ENCODE measurements at regions not wholly inside any gene's neighbourhood (a gene's known extent, or its start where the extent isn't known, plus 50 kb on each side); places are given as distances from the start of the nearest gene placed in this dataset.

DNA sequence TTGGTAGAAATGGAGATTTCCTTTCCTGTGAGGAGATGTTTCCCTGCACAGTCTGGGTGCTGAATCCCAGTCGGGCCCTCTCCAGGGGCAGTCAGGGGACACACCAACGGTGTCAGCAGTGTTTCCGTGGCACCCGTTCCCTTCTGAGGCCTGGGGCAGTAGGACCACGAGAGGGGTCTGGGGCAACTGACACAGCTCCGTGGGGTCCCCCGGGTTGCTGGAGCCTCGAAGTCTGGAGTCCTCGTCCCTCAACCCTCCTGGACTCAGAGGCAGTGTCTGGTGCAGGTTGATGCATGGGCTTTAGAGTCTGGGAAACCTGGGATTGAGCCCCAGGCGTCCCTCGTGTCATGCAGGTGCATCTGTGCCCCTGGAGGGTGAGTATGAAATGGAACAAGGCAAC, 327.3 kb downstream of the ADGRD1 start:
- no peak overlapping the region for H2AFZ ChIP-seq (ENCODE audit: low read depth, low read length)
- in situ Hi-C loops (cut with MboI): no loop called here
- FAIRE-seq (no peak), ATAC-seq (no peak), DNase-seq (ENCODE audit: extremely low read depth in 1 of 4, low spot score in 3 of 4) (no peak)
- 7% methylated on average over 11 of the region's 11 CpGs for WGBS (ENCODE audit: insufficient coverage, low coverage, missing lambda C conversion rate)
- H3K27me3 ChIP-seq (ENCODE audit: control insufficient read depth in 2 of 2, insufficient read depth in 2 of 2, low read length in 2 of 2): peaks cover 9 to 53% of the 10 kb centered on the region in 2 experiments
- no peaks in the 10 kb centered on the region for H3K36me3 ChIP-seq (ENCODE audit: control insufficient read depth, insufficient read depth, low read length)
- no peak overlapping the region for H3K9ac ChIP-seq (ENCODE audit: insufficient read depth in 1 of 2, low read depth in 2 of 2, low read length in 2 of 2)
- BruUV-seq (replicated peaks): no TSS peak
- ChIA-PET CTCF (ENCODE audit: low intra/inter-chr PET ratio) (no interaction called here), POLR2A (no interaction called here)
- no peaks in the 10 kb centered on the region for H3K9me1 ChIP-seq (ENCODE audit: control insufficient read depth, insufficient read depth, low read length)
- intact Hi-C loops (cut with micrococcal nuclease): no loop called here
- no peak overlapping the region for H3K27ac ChIP-seq (ENCODE audit: extremely low read depth, low read depth, low read length)
- no peak overlapping the region for H3K4me3 ChIP-seq
- H3K4me2 ChIP-seq (ENCODE audit: insufficient read depth, low read length): no peak overlapping the region
- H3K4me1 ChIP-seq (replicated peaks in 1 of 2; ENCODE audit: control insufficient read depth in 2 of 2, insufficient read depth in 2 of 2, low read length in 2 of 2): peaks cover 0 to 29% of the 10 kb centered on the region in 2 experiments; a peak in 2 of 5 replicates
- TF ChIP-seq RBM34 (IDR thresholded peaks at IDR 0.05; ENCODE audit: borderline replicate concordance, insufficient read depth, low read length) (no peak), MCM3 (IDR thresholded peaks at IDR 0.05) (no peak), ZNF445 (CRISPR knock-in tag; IDR thresholded peaks at IDR 0.05; ENCODE audit: low read depth) (no peak), ZNF23 (CRISPR knock-in tag; IDR thresholded peaks at IDR 0.05) (no peak), ZNF395 (CRISPR knock-in tag; IDR thresholded peaks at IDR 0.05) (no peak), TCF7 (IDR thresholded peaks at IDR 0.05; ENCODE audit: borderline replicate concordance) (no peak), ZNF224 (CRISPR knock-in tag; IDR thresholded peaks at IDR 0.05) (no peak), CBFA2T3 (IDR thresholded peaks at IDR 0.05) (no peak), SRSF7 (optimal IDR thresholded peaks at IDR 0.05; ENCODE audit: low read depth, low read length) (no peak), USF1 (CRISPR knock-in tag; IDR thresholded peaks at IDR 0.05) (no peak), NELFE (IDR thresholded peaks at IDR 0.05; ENCODE audit: insufficient read depth, insufficient read length) (no peak)
- TF ChIP-seq, protein P1, sequence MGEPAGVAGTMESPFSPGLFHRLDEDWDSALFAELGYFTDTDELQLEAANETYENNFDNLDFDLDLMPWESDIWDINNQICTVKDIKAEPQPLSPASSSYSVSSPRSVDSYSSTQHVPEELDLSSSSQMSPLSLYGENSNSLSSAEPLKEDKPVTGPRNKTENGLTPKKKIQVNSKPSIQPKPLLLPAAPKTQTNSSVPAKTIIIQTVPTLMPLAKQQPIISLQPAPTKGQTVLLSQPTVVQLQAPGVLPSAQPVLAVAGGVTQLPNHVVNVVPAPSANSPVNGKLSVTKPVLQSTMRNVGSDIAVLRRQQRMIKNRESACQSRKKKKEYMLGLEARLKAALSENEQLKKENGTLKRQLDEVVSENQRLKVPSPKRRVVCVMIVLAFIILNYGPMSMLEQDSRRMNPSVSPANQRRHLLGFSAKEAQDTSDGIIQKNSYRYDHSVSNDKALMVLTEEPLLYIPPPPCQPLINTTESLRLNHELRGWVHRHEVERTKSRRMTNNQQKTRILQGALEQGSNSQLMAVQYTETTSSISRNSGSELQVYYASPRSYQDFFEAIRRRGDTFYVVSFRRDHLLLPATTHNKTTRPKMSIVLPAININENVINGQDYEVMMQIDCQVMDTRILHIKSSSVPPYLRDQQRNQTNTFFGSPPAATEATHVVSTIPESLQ (CRISPR knock-in tag; IDR thresholded peaks at IDR 0.05): no peak
- no peaks in the 10 kb centered on the region for H4K20me1 ChIP-seq (replicated peaks; ENCODE audit: control insufficient read depth, insufficient read depth, low read length)
- no peaks in the 10 kb centered on the region for H3K79me2 ChIP-seq (ENCODE audit: control insufficient read depth, insufficient read depth, low read length)
- H3K9me3 ChIP-seq (replicated peaks; ENCODE audit: control insufficient read depth, insufficient read depth, low read depth, low read length): no peaks in the 10 kb centered on the region
